ENCODE measurements at regions not wholly inside any gene's neighbourhood (a gene's known extent, or its start where the extent isn't known, plus 50 kb on each side); places are given as distances from the start of the nearest gene placed in this dataset.

GRCh38 chr14:24701062-24701461 lies 67.1 kb upstream of the GZMB start:
- WGBS (ENCODE audit: low lambda C conversion rate): 15% methylated on average over 1 of the region's 1 CpG
- no peak for FAIRE-seq
- in situ Hi-C loops (cut with HindIII; ENCODE audit: extremely low pct_ligation_motif_present, low pct_unique_long_range_greater_than_20kb): no loop called here

DNA sequence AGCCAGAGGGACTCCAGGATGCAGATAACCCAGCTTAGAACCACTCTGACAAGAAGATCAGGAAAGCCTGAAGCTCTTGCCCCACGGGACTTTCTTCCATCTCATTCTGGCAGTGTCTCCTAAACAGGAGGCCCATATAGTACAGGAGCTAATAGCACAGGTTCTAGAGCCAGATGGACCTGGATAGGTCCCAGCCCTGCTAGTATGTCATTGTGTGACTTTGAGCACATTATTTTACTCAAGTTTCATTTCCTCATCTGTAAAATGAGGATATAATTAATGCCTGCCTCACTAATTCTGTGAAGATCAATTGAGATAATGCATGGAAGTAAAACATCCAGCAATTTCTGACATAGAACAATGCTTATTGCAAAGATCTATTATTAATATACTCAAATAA lies 66.5 kb upstream of the GZMB start:
- FAIRE-seq (no peak), DNase-seq (ENCODE audit: low spot score) (no peak), ATAC-seq (no peak)
- Histone ChIP-seq H3K4me1 (ENCODE audit: insufficient read depth, low read length) (no peaks in the 10 kb centered on the region), H2AFZ (ENCODE audit: low read length) (no peak overlapping the region), H3K9ac (ENCODE audit: insufficient read depth, low read depth, low read length) (no peak overlapping the region), H3K9me3 (ENCODE audit: low read length) (peaks cover 12% of the 10 kb centered on the region), H3K4me2 (ENCODE audit: low read depth, low read length) (no peak overlapping the region), H3K27ac (ENCODE audit: extremely low read length, insufficient read depth, low read length) (no peak overlapping the region), H3K4me3 (replicated peaks in 1 of 3; ENCODE audit: insufficient read depth in 1 of 3, low read depth in 2 of 3, low read length in 3 of 3) (no peak overlapping the region), H3K27me3 (ENCODE audit: control insufficient read depth in 1 of 2, insufficient read depth in 2 of 2, low read length in 2 of 2) (peaks cover 0 to 11% of the 10 kb centered on the region in 2 experiments; a peak in 2 of 5 replicates), H4K20me1 (ENCODE audit: insufficient read depth, low read length) (no peaks in the 10 kb centered on the region), H3K36me3 (replicated peaks in 1 of 2; ENCODE audit: control insufficient read depth in 1 of 2, insufficient read depth in 2 of 2, low read length in 2 of 2) (no peaks in the 10 kb centered on the region), H3K79me2 (ENCODE audit: insufficient read depth, low read length) (no peaks in the 10 kb centered on the region)
- no TSS peak for BruUV-seq (replicated peaks)
- in situ Hi-C loops (cut with HindIII; ENCODE audit: extremely low pct_ligation_motif_present, low pct_unique_long_range_greater_than_20kb): no loop called here
- CTCF ChIA-PET (ENCODE audit: low intra/inter-chr PET ratio, low total read pairs): no interaction called here
- POLR2A ChIA-PET: no interaction called here
- TF ChIP-seq, protein P1, sequence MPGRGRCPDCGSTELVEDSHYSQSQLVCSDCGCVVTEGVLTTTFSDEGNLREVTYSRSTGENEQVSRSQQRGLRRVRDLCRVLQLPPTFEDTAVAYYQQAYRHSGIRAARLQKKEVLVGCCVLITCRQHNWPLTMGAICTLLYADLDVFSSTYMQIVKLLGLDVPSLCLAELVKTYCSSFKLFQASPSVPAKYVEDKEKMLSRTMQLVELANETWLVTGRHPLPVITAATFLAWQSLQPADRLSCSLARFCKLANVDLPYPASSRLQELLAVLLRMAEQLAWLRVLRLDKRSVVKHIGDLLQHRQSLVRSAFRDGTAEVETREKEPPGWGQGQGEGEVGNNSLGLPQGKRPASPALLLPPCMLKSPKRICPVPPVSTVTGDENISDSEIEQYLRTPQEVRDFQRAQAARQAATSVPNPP (CRISPR knock-in tag; IDR thresholded peaks at IDR 0.05): no peak
- TF ChIP-seq TAF1 (CRISPR knock-in tag; IDR thresholded peaks at IDR 0.05) (no peak), BORCS8-MEF2B (CRISPR knock-in tag; IDR thresholded peaks at IDR 0.05) (no peak), RNF2 (conservative IDR thresholded peaks at IDR 0.05; ENCODE audit: low read depth) (no peak), ATF2 (CRISPR knock-in tag; IDR thresholded peaks at IDR 0.05) (no peak), ELF4 (CRISPR knock-in tag; IDR thresholded peaks at IDR 0.05; ENCODE audit: borderline replicate concordance) (no peak), ZMAT3 (CRISPR knock-in tag; conservative IDR thresholded peaks at IDR 0.05) (no peak), ZFX (CRISPR knock-in tag; IDR thresholded peaks at IDR 0.05; ENCODE audit: low read depth) (no peak), ZKSCAN8 (CRISPR knock-in tag; IDR thresholded peaks at IDR 0.05; ENCODE audit: borderline replicate concordance) (no peak)
- TF ChIP-seq, protein P2, sequence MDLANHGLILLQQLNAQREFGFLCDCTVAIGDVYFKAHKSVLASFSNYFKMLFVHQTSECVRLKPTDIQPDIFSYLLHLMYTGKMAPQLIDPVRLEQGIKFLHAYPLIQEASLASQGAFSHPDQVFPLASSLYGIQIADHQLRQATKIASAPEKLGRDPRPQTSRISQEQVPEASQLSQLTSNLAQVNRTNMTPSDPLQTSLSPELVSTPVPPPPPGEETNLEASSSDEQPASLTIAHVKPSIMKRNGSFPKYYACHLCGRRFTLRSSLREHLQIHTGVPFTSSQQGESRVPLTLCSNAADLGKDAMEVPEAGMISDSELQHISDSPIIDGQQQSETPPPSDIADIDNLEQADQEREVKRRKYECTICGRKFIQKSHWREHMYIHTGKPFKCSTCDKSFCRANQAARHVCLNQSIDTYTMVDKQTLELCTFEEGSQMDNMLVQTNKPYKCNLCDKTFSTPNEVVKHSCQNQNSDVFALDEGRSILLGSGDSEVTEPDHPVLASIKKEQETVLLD (CRISPR knock-in tag; IDR thresholded peaks at IDR 0.05; ENCODE audit: low read depth): no peak
- 0% methylated on average over 1 of the region's 1 CpG for WGBS (ENCODE audit: low lambda C conversion rate)
- intact Hi-C loops (cut with micrococcal nuclease; ENCODE audit: unreplicated experiment): no loop called here

More at GRCh38 chr14:24701062-24701461, 67.1 kb upstream of the GZMB start:
- no peak for DNase-seq (ENCODE audit: low spot score)
- no peaks in the 10 kb centered on the region for H3K36me3 ChIP-seq (replicated peaks in 1 of 2; ENCODE audit: control insufficient read depth in 1 of 2, insufficient read depth in 2 of 2, low read length in 2 of 2)
- no peaks in the 10 kb centered on the region for H3K79me2 ChIP-seq (ENCODE audit: insufficient read depth, low read length)
- H2AFZ ChIP-seq (ENCODE audit: low read length): no peak overlapping the region
- no peak overlapping the region for H3K4me2 ChIP-seq (ENCODE audit: low read depth, low read length)
- ATAC-seq: no peak
- POLR2A ChIA-PET: no interaction called here
- BruUV-seq (replicated peaks): no TSS peak
- peaks cover 0 to 16% of the 10 kb centered on the region in 2 experiments; a peak in 2 of 5 replicates for H3K27me3 ChIP-seq (ENCODE audit: control insufficient read depth in 1 of 2, insufficient read depth in 2 of 2, low read length in 2 of 2)
- intact Hi-C loops (cut with micrococcal nuclease; ENCODE audit: unreplicated experiment): no loop called here
- no peaks in the 10 kb centered on the region for H3K4me1 ChIP-seq (ENCODE audit: insufficient read depth, low read length)
- no peak for TF ChIP-seq ZGPAT (CRISPR knock-in tag; IDR thresholded peaks at IDR 0.05)
- TF ChIP-seq THAP11 (CRISPR knock-in tag; IDR thresholded peaks at IDR 0.05): 0 out of 2 replicates have a peak, but pooled peaks have one; percentile 25
- TF ChIP-seq FLYWCH1 (CRISPR knock-in tag; IDR thresholded peaks at IDR 0.05): no peak
- no peak overlapping the region for H3K9ac ChIP-seq (ENCODE audit: insufficient read depth, low read depth, low read length)
- no peaks in the 10 kb centered on the region for H4K20me1 ChIP-seq (ENCODE audit: insufficient read depth, low read length)
- no peak overlapping the region for H3K4me3 ChIP-seq (replicated peaks in 1 of 3; ENCODE audit: insufficient read depth in 1 of 3, low read depth in 2 of 3, low read length in 3 of 3)
- no peak overlapping the region for H3K27ac ChIP-seq (ENCODE audit: extremely low read length, insufficient read depth, low read length)
- peaks cover 12% of the 10 kb centered on the region for H3K9me3 ChIP-seq (ENCODE audit: low read length)
- CTCF ChIA-PET (ENCODE audit: low intra/inter-chr PET ratio, low total read pairs): no interaction called here

Measured in HepG2 (cell line).